ENCODE measurements at regions not wholly inside any gene's neighbourhood (a gene's known extent, or its start where the extent isn't known, plus 50 kb on each side); places are given as distances from the start of the nearest gene placed in this dataset.
A peak's percentile ranks its signal among the peaks of the same experiment; 100 is the strongest.

GRCh38 chr4:30350288-30350687 is 369.9 kb upstream of the PCDH7 start:
- no peak for DNase-seq (ENCODE audit: low read depth)
- no peak overlapping the region for H3K4me3 ChIP-seq (replicated peaks; ENCODE audit: low read depth, low read length)
- TF ChIP-seq CTCF (IDR thresholded peaks at IDR 0.05; ENCODE audit: low read length, missing control alignments): no peak

DNA sequence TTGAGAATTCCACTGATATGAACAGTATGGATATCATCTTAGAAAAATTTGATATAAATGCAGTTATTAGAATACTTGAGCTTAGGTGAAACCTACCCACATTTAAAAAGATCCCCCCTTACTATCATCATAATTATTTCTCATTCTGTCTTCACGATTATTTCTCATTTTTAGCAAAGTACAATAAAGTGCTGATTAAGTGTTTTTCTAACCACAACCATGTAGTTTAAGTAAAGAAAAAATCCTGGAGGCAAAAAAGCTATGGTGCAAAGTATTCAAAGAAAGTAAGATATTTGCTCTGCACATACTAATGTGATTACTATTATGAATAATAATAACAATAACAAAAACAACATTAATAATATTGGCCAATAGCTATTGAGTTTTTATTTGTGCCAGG is 365.6 kb upstream of the PCDH7 start:
- no peak for DNase-seq (ENCODE audit: low read depth)
- H3K4me3 ChIP-seq (replicated peaks; ENCODE audit: low read depth, low read length): no peak overlapping the region
- TF ChIP-seq CTCF (IDR thresholded peaks at IDR 0.05; ENCODE audit: low read length, missing control alignments): no peak

DNA sequence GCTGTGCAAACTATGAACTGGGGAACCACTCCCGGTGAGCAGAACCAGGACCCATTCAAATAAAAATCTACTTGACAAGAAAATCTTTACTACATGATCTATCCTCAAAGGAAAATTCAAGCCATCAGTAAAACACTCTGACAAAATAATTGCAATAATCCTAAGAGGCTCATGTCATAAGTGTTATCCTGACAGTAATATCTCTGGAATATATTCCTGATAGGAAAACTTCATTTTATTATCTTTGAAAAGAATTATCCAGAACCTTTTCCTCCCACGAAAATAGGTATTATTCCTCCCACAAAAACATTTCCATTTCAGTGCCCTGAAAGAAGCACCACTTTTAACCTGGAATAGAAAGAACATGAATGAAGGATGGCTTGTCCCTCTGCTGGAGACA is 357.7 kb upstream of the PCDH7 start:
- no peak for DNase-seq (ENCODE audit: low read depth)
- no peak overlapping the region for H3K4me3 ChIP-seq (replicated peaks; ENCODE audit: low read depth, low read length)
- no peak for TF ChIP-seq CTCF (IDR thresholded peaks at IDR 0.05; ENCODE audit: low read length, missing control alignments)

GRCh38 chr4:30370105-30370504 is 350.1 kb upstream of the PCDH7 start:
- no peak for DNase-seq (ENCODE audit: low read depth)
- H3K4me3 ChIP-seq (replicated peaks; ENCODE audit: low read depth, low read length): no peak overlapping the region
- TF ChIP-seq CTCF (IDR thresholded peaks at IDR 0.05; ENCODE audit: low read length, missing control alignments): no peak

- peak; percentile 87 for DNase-seq (ENCODE audit: low read depth)
- H3K4me3 ChIP-seq (replicated peaks; ENCODE audit: low read depth, low read length): no peak overlapping the region
- peak; percentile 100 for TF ChIP-seq CTCF (IDR thresholded peaks at IDR 0.05; ENCODE audit: low read length, missing control alignments)
Observed at GRCh38 chr4:30380404-30380998, 339.7 kb upstream of the PCDH7 start.

GRCh38 chr4:30385650-30386049 is 334.5 kb upstream of the PCDH7 start:
- TF ChIP-seq CTCF (IDR thresholded peaks at IDR 0.05; ENCODE audit: low read length, missing control alignments): no peak
- H3K4me3 ChIP-seq (replicated peaks; ENCODE audit: low read depth, low read length): no peak overlapping the region
- DNase-seq (ENCODE audit: low read depth): no peak

GRCh38 chr4:30386266-30386895 is 333.8 kb upstream of the PCDH7 start:
- H3K4me3 ChIP-seq (replicated peaks; ENCODE audit: low read depth, low read length): no peak overlapping the region
- peak; percentile 39 for DNase-seq (ENCODE audit: low read depth)
- TF ChIP-seq CTCF (IDR thresholded peaks at IDR 0.05; ENCODE audit: low read length, missing control alignments): no peak
